ENCODE measurements at regions not wholly inside any gene's neighbourhood (a gene's known extent, or its start where the extent isn't known, plus 50 kb on each side); places are given as distances from the start of the nearest gene placed in this dataset.

DNA sequence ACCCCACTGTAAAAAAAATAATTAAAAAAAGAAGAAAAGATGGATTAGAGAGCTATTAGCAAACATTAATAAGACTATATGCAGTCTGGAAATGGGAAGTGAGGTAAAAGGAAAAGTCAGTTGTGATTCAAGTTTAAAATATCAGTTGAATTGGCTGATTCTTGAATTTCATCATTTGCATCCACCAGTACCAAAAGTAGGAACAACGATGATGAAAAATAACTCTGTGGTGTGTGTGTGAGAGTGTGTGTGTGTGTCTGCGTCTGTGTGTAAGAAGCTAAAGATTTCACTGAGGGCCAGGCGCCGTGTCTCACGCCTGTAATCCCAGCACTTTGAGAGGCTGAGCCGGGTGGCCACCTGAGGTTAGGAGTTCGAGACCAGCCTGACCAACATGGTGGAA, 56.0 kb upstream of the SLC4A7 start:
- no peak for DNase-seq (ENCODE audit: extremely low read depth, low read depth)
- TF ChIP-seq, protein P1, sequence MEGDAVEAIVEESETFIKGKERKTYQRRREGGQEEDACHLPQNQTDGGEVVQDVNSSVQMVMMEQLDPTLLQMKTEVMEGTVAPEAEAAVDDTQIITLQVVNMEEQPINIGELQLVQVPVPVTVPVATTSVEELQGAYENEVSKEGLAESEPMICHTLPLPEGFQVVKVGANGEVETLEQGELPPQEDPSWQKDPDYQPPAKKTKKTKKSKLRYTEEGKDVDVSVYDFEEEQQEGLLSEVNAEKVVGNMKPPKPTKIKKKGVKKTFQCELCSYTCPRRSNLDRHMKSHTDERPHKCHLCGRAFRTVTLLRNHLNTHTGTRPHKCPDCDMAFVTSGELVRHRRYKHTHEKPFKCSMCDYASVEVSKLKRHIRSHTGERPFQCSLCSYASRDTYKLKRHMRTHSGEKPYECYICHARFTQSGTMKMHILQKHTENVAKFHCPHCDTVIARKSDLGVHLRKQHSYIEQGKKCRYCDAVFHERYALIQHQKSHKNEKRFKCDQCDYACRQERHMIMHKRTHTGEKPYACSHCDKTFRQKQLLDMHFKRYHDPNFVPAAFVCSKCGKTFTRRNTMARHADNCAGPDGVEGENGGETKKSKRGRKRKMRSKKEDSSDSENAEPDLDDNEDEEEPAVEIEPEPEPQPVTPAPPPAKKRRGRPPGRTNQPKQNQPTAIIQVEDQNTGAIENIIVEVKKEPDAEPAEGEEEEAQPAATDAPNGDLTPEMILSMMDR (IDR thresholded peaks at IDR 0.05; ENCODE audit: low read depth, low read length): no peak

DNA sequence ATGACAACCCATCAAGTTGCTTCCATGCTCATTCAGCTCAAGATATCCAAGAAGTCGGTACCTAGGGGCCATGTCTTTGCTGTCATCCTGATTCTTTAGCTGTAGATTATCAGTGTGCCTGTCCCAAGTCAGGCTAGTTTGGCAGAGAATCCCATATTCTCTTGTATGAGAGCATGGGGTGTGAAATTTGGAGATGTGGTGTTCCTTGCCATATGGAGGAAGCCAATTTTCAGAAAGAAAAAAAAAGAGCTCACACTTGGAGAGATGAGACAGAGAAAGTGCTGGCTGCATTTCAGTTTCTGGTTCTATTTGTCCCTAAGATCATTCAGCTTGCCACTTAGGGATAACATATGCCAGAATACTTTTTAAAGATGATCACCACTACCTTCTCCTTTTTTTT, 52.3 kb upstream of the SLC4A7 start:
- TF ChIP-seq, protein P1 (IDR thresholded peaks at IDR 0.05; ENCODE audit: low read depth, low read length): no peak
- no peak for DNase-seq (ENCODE audit: extremely low read depth, low read depth)

DNA sequence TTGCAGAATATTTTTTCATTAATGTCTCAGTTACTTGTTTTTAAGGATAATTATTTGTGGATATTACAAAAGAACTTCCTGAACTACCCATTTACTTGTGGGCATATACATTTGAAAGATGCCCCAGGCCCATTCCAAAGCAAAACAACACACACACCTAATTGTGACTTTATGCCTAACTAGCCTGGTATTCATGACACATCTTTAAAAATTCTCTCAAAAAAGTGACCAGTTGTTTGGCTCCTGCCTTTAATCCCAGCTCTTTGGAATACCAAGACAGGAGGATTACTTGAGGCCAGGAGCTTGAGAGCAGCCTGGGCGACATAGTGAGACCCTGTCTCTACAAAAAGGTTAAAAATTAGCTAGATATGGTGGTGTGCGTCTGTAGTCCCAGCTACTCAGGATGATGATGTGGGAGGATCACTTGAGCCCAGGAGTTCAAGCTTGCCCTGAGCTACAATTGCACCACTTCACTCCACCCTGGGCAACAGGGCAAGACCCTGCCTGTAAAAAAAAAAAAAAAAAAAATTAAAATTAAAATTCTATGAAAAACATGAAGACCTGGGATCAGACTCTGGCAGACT, 51.7 kb upstream of the SLC4A7 start:
- TF ChIP-seq, protein P1 (IDR thresholded peaks at IDR 0.05; ENCODE audit: low read depth, low read length): no peak
- DNase-seq (ENCODE audit: extremely low read depth, low read depth): no peak

DNA sequence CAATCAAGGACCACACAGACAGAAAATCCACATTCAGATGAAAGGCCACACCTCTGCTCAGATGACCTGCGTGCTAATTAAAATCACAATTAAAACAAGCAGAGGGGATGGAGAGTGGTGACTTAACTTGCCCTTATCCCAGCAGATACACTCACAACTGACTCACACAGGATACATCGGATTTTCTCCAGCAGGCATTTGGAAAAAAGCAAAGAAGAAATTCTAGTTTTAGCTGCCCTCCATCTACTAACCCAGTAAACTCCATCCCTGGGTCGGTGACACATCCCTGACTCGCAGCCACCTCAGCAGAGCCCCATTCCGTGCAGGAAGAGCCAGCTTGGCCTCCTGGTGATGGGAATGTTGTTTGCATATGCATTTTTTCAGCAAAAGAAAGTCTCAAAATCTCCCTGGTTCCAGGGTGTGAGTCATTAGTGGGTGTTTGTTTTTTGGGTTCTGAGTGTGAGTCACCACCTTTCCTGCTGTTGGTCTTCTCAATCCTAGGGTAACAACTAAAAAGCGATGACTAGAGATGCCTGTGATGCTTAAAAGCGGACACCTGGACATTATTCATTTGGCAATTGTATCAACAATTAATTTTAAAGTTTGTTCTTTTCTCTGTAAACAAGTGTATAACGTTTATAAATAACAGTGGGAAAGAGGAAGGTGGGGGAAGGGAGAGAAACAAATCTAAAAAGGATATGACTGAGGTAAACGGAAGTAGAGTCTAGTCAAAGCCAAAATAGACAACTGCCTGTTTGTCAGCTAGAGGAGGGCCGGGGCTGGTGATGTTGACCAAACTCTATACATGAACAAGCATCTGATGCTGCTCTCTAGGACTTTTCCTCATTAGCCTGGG, 49.8 kb upstream of the SLC4A7 start:
- peak; percentile 89 for DNase-seq (ENCODE audit: extremely low read depth, low read depth)
- TF ChIP-seq, protein P1 (IDR thresholded peaks at IDR 0.05; ENCODE audit: low read depth, low read length): peak; percentile 59

Measured in AG09319 (cell line).